OCI-LY1 (cell line): ENCODE measurements at regions not wholly inside any gene's neighbourhood (a gene's known extent, or its start where the extent isn't known, plus 50 kb on each side); places are given as distances from the start of the nearest gene placed in this dataset.

Experiments used
- CTCF ChIP-seq: fragments of 200-600 bp; sonication (generic), shearing (Covaris generic); IDR thresholded peaks from 2 replicates; pipeline ENCODE4 v1.5.1; 2017; ENCODE audit warnings: mild to moderate bottlenecking, antibody characterized with exemption, low read length, moderate library complexity, mixed read lengths
- EZH2 ChIP-seq: fragments of 200-600 bp; sonication (generic), shearing (Covaris generic); IDR thresholded peaks from 2 replicates; pipeline ENCODE4 v1.8.0; 2017; ENCODE audit warnings: borderline replicate concordance, mixed run types, mild to moderate bottlenecking, antibody characterized with exemption, low read length, moderate library complexity, mixed read lengths

- no peak for TF ChIP-seq CTCF
- TF ChIP-seq EZH2, result no peak
Measured at GRCh38 chr4:86483773-86484172, 110.3 kb upstream of the PTPN13 start.
